ENCODE measurements at regions not wholly inside any gene's neighbourhood (a gene's known extent, or its start where the extent isn't known, plus 50 kb on each side); places are given as distances from the start of the nearest gene placed in this dataset.

DNA sequence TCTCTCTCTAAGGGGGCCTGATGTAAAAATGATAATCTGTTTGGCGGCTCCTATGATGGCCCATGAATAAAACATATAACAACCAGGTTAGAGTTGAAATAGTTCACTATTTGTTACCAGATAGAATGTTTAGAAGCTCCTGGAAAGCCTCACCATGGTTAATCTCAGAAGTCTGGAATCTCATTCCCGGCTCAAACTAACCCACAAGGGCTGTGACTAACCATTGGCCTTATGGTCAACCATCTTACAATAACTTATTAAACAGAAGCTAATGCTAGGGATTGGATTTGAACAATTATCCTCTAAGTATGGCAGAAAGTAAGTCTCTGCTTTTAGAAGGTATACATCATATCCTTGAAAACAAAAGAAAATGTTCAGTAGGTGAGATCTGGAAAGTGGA is 134.1 kb upstream of the ADGRL2 start:
- Histone ChIP-seq H3K27ac (ENCODE audit: low read length) (no peak overlapping the region), H3F3A (ENCODE audit: insufficient read depth, low read length, poor library complexity, severe bottlenecking) (no peaks in the 10 kb centered on the region), H3K4me3 (ENCODE audit: low read length) (no peak overlapping the region), H3K27me3 (ENCODE audit: insufficient read depth, low read depth, low read length) (no peaks in the 10 kb centered on the region), H4K20me1 (ENCODE audit: insufficient read depth) (no peaks in the 10 kb centered on the region), H3K4me2 (ENCODE audit: low read length) (no peak overlapping the region), H3K9me2 (ENCODE audit: insufficient read depth, low read length) (no peaks in the 10 kb centered on the region), H3K9me3 (ENCODE audit: low read length) (no peaks in the 10 kb centered on the region), H2AFZ (ENCODE audit: low read depth, low read length) (no peak overlapping the region), H3K79me2 (replicated peaks; ENCODE audit: insufficient read depth, low read length) (no peaks in the 10 kb centered on the region), H3K9ac (ENCODE audit: low read length) (no peak overlapping the region), H3K36me3 (ENCODE audit: insufficient read depth, low read length) (no peaks in the 10 kb centered on the region)
- TF ChIP-seq MXI1 (conservative IDR thresholded peaks at IDR 0.05; ENCODE audit: poor library complexity, severe bottlenecking): no peak
- TF ChIP-seq TAF1 (IDR thresholded peaks at IDR 0.05; ENCODE audit: low read depth): no peak
- TF ChIP-seq POLR2AphosphoS5 (IDR thresholded peaks at IDR 0.05): no peak

DNA sequence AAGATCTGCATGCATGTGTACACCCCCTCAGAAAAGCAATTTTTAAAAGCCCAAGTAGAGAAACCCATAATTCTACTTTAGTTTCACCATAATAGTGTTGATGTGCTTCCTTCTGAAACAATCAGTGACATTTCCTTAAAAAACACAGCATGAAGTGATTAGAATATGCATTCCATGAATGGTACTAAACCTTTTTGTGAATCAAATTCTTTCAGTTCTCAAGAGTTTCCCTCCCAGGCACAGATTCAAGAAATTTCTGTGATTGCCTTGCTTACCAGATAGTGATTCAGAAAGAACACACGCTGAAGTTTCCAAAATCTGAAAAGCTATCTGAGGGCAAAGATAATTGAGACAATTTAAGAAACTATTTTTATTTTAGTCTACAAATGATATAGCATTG is 136.4 kb upstream of the ADGRL2 start:
- H4K20me1 ChIP-seq (ENCODE audit: insufficient read depth): no peaks in the 10 kb centered on the region
- TF ChIP-seq MXI1 (conservative IDR thresholded peaks at IDR 0.05; ENCODE audit: poor library complexity, severe bottlenecking): no peak
- no peak for TF ChIP-seq EP300 (conservative IDR thresholded peaks at IDR 0.05; ENCODE audit: poor library complexity, severe bottlenecking)
- TF ChIP-seq SMC3 (conservative IDR thresholded peaks at IDR 0.05; ENCODE audit: poor library complexity): no peak

DNA sequence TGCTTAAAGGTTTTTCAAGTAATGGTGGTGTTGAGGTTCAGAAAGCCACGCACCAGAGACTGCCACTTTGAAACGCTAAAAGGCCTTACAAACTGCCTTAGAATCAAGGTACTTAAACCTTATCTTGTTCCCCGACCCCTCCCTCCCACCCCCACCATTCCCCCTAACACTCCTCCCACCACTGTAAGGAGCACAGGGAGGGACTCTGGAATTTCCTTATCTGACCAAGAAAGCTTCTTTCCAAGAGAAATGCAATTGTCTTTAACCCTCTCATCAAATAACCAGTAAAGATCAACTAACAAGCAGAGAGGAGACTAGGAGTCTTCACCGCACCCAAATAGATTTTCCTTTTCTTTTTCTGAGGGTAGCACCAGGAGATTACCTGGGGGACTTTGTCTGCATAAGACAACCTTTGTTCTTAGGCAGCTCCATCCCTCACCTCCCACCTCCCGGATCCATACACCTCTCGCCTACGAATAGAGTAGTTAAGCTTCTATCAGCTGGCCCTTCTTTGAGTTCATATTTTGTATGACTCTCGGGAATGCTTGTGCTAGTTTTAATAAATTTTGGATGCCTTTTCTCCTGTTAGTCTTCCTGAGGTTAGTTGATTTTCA is 137.7 kb upstream of the ADGRL2 start:
- Histone ChIP-seq H3K36me3 (ENCODE audit: insufficient read depth, low read length) (no peaks in the 10 kb centered on the region), H3K27ac (ENCODE audit: low read length) (no peak overlapping the region), H2AFZ (ENCODE audit: low read depth, low read length) (no peak overlapping the region), H3K9me2 (ENCODE audit: insufficient read depth, low read length) (no peaks in the 10 kb centered on the region), H3K9me3 (ENCODE audit: low read length) (no peaks in the 10 kb centered on the region), H3K79me2 (replicated peaks; ENCODE audit: insufficient read depth, low read length) (no peaks in the 10 kb centered on the region), H3F3A (ENCODE audit: insufficient read depth, low read length, poor library complexity, severe bottlenecking) (no peaks in the 10 kb centered on the region), H4K20me1 (ENCODE audit: insufficient read depth) (no peaks in the 10 kb centered on the region), H3K4me2 (ENCODE audit: low read length) (no peak overlapping the region), H3K4me3 (ENCODE audit: low read length) (no peak overlapping the region), H3K27me3 (ENCODE audit: insufficient read depth, low read depth, low read length) (no peaks in the 10 kb centered on the region), H3K9ac (ENCODE audit: low read length) (no peak overlapping the region)
- TF ChIP-seq, protein P1, sequence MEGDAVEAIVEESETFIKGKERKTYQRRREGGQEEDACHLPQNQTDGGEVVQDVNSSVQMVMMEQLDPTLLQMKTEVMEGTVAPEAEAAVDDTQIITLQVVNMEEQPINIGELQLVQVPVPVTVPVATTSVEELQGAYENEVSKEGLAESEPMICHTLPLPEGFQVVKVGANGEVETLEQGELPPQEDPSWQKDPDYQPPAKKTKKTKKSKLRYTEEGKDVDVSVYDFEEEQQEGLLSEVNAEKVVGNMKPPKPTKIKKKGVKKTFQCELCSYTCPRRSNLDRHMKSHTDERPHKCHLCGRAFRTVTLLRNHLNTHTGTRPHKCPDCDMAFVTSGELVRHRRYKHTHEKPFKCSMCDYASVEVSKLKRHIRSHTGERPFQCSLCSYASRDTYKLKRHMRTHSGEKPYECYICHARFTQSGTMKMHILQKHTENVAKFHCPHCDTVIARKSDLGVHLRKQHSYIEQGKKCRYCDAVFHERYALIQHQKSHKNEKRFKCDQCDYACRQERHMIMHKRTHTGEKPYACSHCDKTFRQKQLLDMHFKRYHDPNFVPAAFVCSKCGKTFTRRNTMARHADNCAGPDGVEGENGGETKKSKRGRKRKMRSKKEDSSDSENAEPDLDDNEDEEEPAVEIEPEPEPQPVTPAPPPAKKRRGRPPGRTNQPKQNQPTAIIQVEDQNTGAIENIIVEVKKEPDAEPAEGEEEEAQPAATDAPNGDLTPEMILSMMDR (IDR thresholded peaks at IDR 0.05; ENCODE audit: poor library complexity, severe bottlenecking): no peak
- no peak for TF ChIP-seq EZH2 (IDR thresholded peaks at IDR 0.05; ENCODE audit: borderline replicate concordance, insufficient read depth, low read length, poor library complexity, severe bottlenecking)
- no peak for TF ChIP-seq RAD21 (conservative IDR thresholded peaks at IDR 0.05)
- TF ChIP-seq SMC3 (conservative IDR thresholded peaks at IDR 0.05; ENCODE audit: poor library complexity): no peak

More for the DNA sequence above, 136.4 kb upstream of the ADGRL2 start:
- H3F3A ChIP-seq (ENCODE audit: insufficient read depth, low read length, poor library complexity, severe bottlenecking): no peaks in the 10 kb centered on the region
- H3K9ac ChIP-seq (ENCODE audit: low read length): no peak overlapping the region
- H3K9me2 ChIP-seq (ENCODE audit: insufficient read depth, low read length): no peaks in the 10 kb centered on the region
- no peaks in the 10 kb centered on the region for H3K27me3 ChIP-seq (ENCODE audit: insufficient read depth, low read depth, low read length)
- H3K9me3 ChIP-seq (ENCODE audit: low read length): no peaks in the 10 kb centered on the region
- H3K4me3 ChIP-seq (ENCODE audit: low read length): no peak overlapping the region
- no peaks in the 10 kb centered on the region for H3K79me2 ChIP-seq (replicated peaks; ENCODE audit: insufficient read depth, low read length)
- H3K36me3 ChIP-seq (ENCODE audit: insufficient read depth, low read length): no peaks in the 10 kb centered on the region
- no peak overlapping the region for H2AFZ ChIP-seq (ENCODE audit: low read depth, low read length)
- H3K4me2 ChIP-seq (ENCODE audit: low read length): no peak overlapping the region
- no peak overlapping the region for H3K27ac ChIP-seq (ENCODE audit: low read length)

DNA sequence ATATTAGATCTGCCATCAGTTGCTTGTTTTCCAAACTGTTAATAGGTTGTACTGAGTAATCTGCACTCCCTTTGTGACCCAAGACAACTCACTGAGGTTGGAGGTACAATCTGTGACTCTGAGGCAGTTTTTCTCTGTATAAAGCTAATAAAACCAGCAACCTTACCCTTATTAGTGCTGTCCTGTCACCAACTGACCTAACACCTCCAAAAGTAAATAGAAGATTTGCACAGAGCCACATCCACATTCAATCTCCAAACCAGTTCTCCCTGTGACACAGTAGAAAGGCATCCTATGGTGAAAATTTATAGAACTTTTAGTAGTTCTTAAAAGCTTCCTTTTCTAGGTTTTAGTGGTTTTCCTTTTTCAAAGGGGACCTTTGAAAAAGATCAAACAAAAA is 140.4 kb upstream of the ADGRL2 start:
- no peak for TF ChIP-seq TAF1 (IDR thresholded peaks at IDR 0.05; ENCODE audit: low read depth)
- TF ChIP-seq, protein P1 (IDR thresholded peaks at IDR 0.05; ENCODE audit: poor library complexity, severe bottlenecking): no peak
- TF ChIP-seq, protein P2, sequence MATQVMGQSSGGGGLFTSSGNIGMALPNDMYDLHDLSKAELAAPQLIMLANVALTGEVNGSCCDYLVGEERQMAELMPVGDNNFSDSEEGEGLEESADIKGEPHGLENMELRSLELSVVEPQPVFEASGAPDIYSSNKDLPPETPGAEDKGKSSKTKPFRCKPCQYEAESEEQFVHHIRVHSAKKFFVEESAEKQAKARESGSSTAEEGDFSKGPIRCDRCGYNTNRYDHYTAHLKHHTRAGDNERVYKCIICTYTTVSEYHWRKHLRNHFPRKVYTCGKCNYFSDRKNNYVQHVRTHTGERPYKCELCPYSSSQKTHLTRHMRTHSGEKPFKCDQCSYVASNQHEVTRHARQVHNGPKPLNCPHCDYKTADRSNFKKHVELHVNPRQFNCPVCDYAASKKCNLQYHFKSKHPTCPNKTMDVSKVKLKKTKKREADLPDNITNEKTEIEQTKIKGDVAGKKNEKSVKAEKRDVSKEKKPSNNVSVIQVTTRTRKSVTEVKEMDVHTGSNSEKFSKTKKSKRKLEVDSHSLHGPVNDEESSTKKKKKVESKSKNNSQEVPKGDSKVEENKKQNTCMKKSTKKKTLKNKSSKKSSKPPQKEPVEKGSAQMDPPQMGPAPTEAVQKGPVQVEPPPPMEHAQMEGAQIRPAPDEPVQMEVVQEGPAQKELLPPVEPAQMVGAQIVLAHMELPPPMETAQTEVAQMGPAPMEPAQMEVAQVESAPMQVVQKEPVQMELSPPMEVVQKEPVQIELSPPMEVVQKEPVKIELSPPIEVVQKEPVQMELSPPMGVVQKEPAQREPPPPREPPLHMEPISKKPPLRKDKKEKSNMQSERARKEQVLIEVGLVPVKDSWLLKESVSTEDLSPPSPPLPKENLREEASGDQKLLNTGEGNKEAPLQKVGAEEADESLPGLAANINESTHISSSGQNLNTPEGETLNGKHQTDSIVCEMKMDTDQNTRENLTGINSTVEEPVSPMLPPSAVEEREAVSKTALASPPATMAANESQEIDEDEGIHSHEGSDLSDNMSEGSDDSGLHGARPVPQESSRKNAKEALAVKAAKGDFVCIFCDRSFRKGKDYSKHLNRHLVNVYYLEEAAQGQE (IDR thresholded peaks at IDR 0.05; ENCODE audit: borderline replicate concordance): no peak
- no peak for TF ChIP-seq POLR2AphosphoS5 (IDR thresholded peaks at IDR 0.05)
- TF ChIP-seq SMC3 (conservative IDR thresholded peaks at IDR 0.05; ENCODE audit: poor library complexity): no peak
- TF ChIP-seq EP300 (conservative IDR thresholded peaks at IDR 0.05; ENCODE audit: poor library complexity, severe bottlenecking): no peak
- no peak for TF ChIP-seq RAD21 (conservative IDR thresholded peaks at IDR 0.05)
- TF ChIP-seq EZH2 (IDR thresholded peaks at IDR 0.05; ENCODE audit: borderline replicate concordance, insufficient read depth, low read length, poor library complexity, severe bottlenecking): no peak
- no peak for TF ChIP-seq MXI1 (conservative IDR thresholded peaks at IDR 0.05; ENCODE audit: poor library complexity, severe bottlenecking)
- no peaks in the 10 kb centered on the region for H3K9me3 ChIP-seq (ENCODE audit: low read length)

More for the DNA sequence above, 140.4 kb upstream of the ADGRL2 start:
- H3K79me2 ChIP-seq (replicated peaks; ENCODE audit: insufficient read depth, low read length): no peaks in the 10 kb centered on the region
- H3K4me3 ChIP-seq (ENCODE audit: low read length): no peak overlapping the region
- no peaks in the 10 kb centered on the region for H3K36me3 ChIP-seq (ENCODE audit: insufficient read depth, low read length)
- no peaks in the 10 kb centered on the region for H3F3A ChIP-seq (ENCODE audit: insufficient read depth, low read length, poor library complexity, severe bottlenecking)
- H3K4me2 ChIP-seq (ENCODE audit: low read length): no peak overlapping the region
- H3K9ac ChIP-seq (ENCODE audit: low read length): no peak overlapping the region
- no peaks in the 10 kb centered on the region for H3K9me2 ChIP-seq (ENCODE audit: insufficient read depth, low read length)
- H3K27ac ChIP-seq (ENCODE audit: low read length): no peak overlapping the region
- H2AFZ ChIP-seq (ENCODE audit: low read depth, low read length): no peak overlapping the region
- H3K27me3 ChIP-seq (ENCODE audit: insufficient read depth, low read depth, low read length): no peaks in the 10 kb centered on the region
- no peaks in the 10 kb centered on the region for H4K20me1 ChIP-seq (ENCODE audit: insufficient read depth)

Data from neural cell (in vitro differentiated cells).